Neuronal stem cell (in vitro differentiated cells): ENCODE measurements at regions not wholly inside any gene's neighbourhood (a gene's known extent, or its start where the extent isn't known, plus 50 kb on each side); places are given as distances from the start of the nearest gene placed in this dataset.

Source experiments
- DNase-seq: peaks from one replicate; pipeline ENCODE4 v3.0.0-alpha.2; 2013; ENCODE audit warnings: low spot score
- H2AFZ ChIP-seq: one replicate; pipeline ENCODE4 v1.6.1; 2013; ENCODE audit warnings: mild to moderate bottlenecking, low read length, inconsistent platforms
- H2AK5ac ChIP-seq: 2 replicates; pipeline ENCODE4 v1.6.1; 2013; ENCODE audit warnings: low read depth, mild to moderate bottlenecking, inconsistent platforms, low read length, moderate library complexity, mixed read lengths
- H2BK120ac ChIP-seq: 2 replicates; pipeline ENCODE4 v1.6.1; 2013; ENCODE audit warnings: low read depth, mild to moderate bottlenecking, inconsistent platforms, low read length, moderate library complexity, mixed read lengths
- H2BK12ac ChIP-seq: one replicate; pipeline ENCODE4 v1.6.1; 2013; ENCODE audit warnings: low read length, inconsistent platforms
- H2BK15ac ChIP-seq: 2 replicates; pipeline ENCODE4 v1.6.1; 2013; ENCODE audit warnings: mild to moderate bottlenecking, low read length, inconsistent platforms, mixed read lengths
- H2BK5ac ChIP-seq: one replicate; pipeline ENCODE4 v1.6.1; 2013; ENCODE audit warnings: inconsistent platforms, mild to moderate bottlenecking, low read length, moderate library complexity
- H3K14ac ChIP-seq: one replicate; pipeline ENCODE4 v1.6.1; 2013; ENCODE audit warnings: low read length, inconsistent platforms
- H3K18ac ChIP-seq: 2 replicates; pipeline ENCODE4 v1.6.1; 2013; ENCODE audit warnings: low read length, inconsistent platforms
- H3K23ac ChIP-seq: 2 replicates; pipeline ENCODE4 v1.6.1; 2013; ENCODE audit warnings: low read depth, mild to moderate bottlenecking, mixed read lengths, low read length, inconsistent platforms; ENCODE audit not compliant: poor library complexity
- H3K27ac ChIP-seq: replicated peaks from 3 replicates; pipeline ENCODE4 v1.5.1; 2013; ENCODE audit warnings: low read length, inconsistent platforms
- H3K27me3 ChIP-seq, 3 experiments: 2 replicates each; pipeline ENCODE4 v1.6.1; 2013; ENCODE audit warnings: low read length in 3 of 3, mild to moderate bottlenecking in 2 of 3, inconsistent platforms in 1 of 3, low read depth in 1 of 3, mixed read lengths in 1 of 3, moderate library complexity in 1 of 3; ENCODE audit not compliant: control insufficient read depth in 3 of 3, insufficient read depth in 3 of 3
- H3K36me3 ChIP-seq, 2 donors: replicated peaks in 1 of 2; 2 replicates each; pipeline ENCODE4 v1.6.1; 2013; ENCODE audit warnings: low read length in 2 of 2; ENCODE audit not compliant: control insufficient read depth in 2 of 2, insufficient read depth in 2 of 2
- H3K4ac ChIP-seq: 2 replicates; pipeline ENCODE4 v1.6.1; 2013; ENCODE audit warnings: inconsistent platforms, mild to moderate bottlenecking, low read length, moderate library complexity
- H3K4me1 ChIP-seq, 2 donors: 1 replicate in 1 of 2; 2 replicates in 1 of 2; pipeline ENCODE4 v1.6.1; 2013; ENCODE audit warnings: low read length in 2 of 2, low read depth in 1 of 2; ENCODE audit not compliant: control insufficient read depth in 2 of 2, insufficient read depth in 1 of 2
- H3K4me2 ChIP-seq: one replicate; pipeline ENCODE4 v1.6.1; 2013; ENCODE audit warnings: mild to moderate bottlenecking, low read length, inconsistent platforms; ENCODE audit not compliant: insufficient read depth, poor library complexity, severe bottlenecking
- H3K4me3 ChIP-seq, 2 donors: 2 replicates each; pipeline ENCODE4 v1.5.1; 2013; ENCODE audit warnings: low read length in 2 of 2, mild to moderate bottlenecking in 2 of 2, inconsistent platforms in 1 of 2, moderate library complexity in 1 of 2
- H3K79me1 ChIP-seq: one replicate; pipeline ENCODE4 v1.6.1; 2013; ENCODE audit warnings: low read depth, mild to moderate bottlenecking, inconsistent platforms, low read length, moderate library complexity
- H3K9ac ChIP-seq: one replicate; pipeline ENCODE4 v1.6.1; 2013; ENCODE audit warnings: mild to moderate bottlenecking, low read depth, low read length, inconsistent platforms; ENCODE audit not compliant: poor library complexity
- H3K9me3 ChIP-seq, 2 donors: replicated peaks in 1 of 2; 2 replicates each; pipeline versions ENCODE3 to v1.6.1; 2013; ENCODE audit warnings: low read length in 2 of 2, mild to moderate bottlenecking in 2 of 2, inconsistent platforms in 1 of 2, low read depth in 1 of 2, mixed read lengths in 1 of 2, moderate library complexity in 1 of 2; ENCODE audit not compliant: control insufficient read depth in 2 of 2, insufficient read depth in 1 of 2
- H4K8ac ChIP-seq: one replicate; pipeline ENCODE4 v1.6.1; 2013; ENCODE audit warnings: low read depth, mild to moderate bottlenecking, inconsistent platforms, low read length, moderate library complexity
- H4K91ac ChIP-seq: one replicate; pipeline ENCODE4 v1.6.1; 2013; ENCODE audit warnings: low read length, low read depth, mild to moderate bottlenecking, inconsistent platforms; ENCODE audit not compliant: poor library complexity
- WGBS, 2 donors: extraction: QIAGEN DNeasy Blood & Tissue Kit; methylation state at CpG; one replicate each; pipeline ENCODE4 v1.1.7; 2013; ENCODE audit warnings: missing lambda C conversion rate in 2 of 2, mixed read lengths in 1 of 2; ENCODE audit not compliant: insufficient read length in 2 of 2, insufficient replicate concordance in 1 of 2; ENCODE audit errors: extremely low coverage in 2 of 2; 5-methylcytosine and 5-hydroxymethylcytosine counted together

DNA sequence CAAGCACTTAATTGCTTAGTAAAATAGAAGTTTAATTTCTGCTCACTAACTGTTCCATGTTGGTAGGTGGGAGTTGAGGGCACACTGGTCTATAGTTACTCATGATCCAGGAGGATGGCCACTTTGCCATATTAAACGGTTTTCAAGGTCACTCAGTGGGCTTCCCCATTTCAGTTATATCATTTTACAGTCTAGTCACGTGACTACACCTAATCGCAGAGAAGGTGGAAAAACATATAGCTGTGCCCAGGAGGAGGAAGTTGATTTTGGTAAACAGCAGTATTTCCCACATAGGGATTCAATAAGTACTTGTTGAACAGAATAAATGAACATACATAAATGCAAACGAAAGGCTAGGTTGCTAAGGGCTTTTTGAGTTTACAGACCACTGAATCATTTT, 541.1 kb upstream of the CAMK1G start:
- WGBS, 2 donors: no CpG with 5 or more reads among the region's 4 CpGs

DNA sequence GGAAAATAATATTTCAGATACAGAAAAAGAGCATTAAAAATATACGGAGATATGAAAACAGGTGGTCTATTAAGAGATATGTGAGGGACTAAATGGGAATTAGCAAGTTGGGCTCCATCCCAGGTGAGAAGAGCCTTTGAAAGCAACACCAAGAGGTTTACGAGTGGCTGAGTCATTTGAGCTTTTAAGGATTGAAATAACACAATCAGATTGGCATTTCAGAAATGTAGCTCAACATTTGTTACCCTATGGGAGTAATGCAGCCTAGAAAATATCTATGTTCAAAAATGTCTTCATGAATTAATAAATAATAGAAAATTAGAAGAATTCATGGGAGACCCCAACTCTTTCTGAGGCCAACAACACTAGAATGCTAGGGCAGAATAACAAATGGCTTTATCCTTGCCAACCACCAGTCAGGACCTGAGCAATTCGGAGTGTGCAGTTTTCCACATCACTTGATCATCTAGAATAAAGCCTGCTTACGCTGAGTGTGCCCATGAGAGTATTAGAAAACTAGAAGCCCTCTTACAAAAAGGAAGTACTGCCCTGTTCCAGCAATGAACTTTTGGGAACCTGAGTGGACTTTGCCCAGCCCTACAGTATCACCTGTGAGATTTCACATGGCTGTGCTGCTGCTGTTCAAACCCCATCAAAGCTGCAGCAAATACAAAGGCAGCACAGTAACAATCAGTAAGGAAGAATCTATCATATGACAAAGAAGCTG, 538.0 kb upstream of the CAMK1G start:
- no CpG with 5 or more reads among the region's 4 CpGs for WGBS, 2 donors
- H2AK5ac ChIP-seq: no peak overlapping the region
- DNase-seq: no peak
- H3K9me3 ChIP-seq: no peaks in the 10 kb centered on the region
- no peak overlapping the region for H2BK12ac ChIP-seq
- H3K36me3 ChIP-seq: no peaks in the 10 kb centered on the region
- H3K27ac ChIP-seq: no peak overlapping the region
- no peak overlapping the region for H3K14ac ChIP-seq
- no peak overlapping the region for H4K8ac ChIP-seq
- H2BK120ac ChIP-seq: no peak overlapping the region
- no peak overlapping the region for H3K9ac ChIP-seq
- H3K4me2 ChIP-seq: no peak overlapping the region
- H3K27me3 ChIP-seq: no peaks in the 10 kb centered on the region
- H2BK5ac ChIP-seq: no peak overlapping the region
- no peak overlapping the region for H3K4ac ChIP-seq
- H3K23ac ChIP-seq: no peak overlapping the region
- no peak overlapping the region for H2AFZ ChIP-seq
- no peak overlapping the region for H3K4me3 ChIP-seq
- no peak overlapping the region for H4K91ac ChIP-seq
- H2BK15ac ChIP-seq: no peak overlapping the region
- H3K4me1 ChIP-seq: peaks cover 0 to 6% of the 10 kb centered on the region in 2 donors
- H3K79me1 ChIP-seq: no peaks in the 10 kb centered on the region
- no peak overlapping the region for H3K18ac ChIP-seq

More for the DNA sequence above, 541.1 kb upstream of the CAMK1G start:
- H3K4ac ChIP-seq: no peak overlapping the region
- H2AFZ ChIP-seq: no peak overlapping the region
- H3K4me3 ChIP-seq: no peak overlapping the region
- no peak overlapping the region for H3K27ac ChIP-seq
- no peaks in the 10 kb centered on the region for H3K79me1 ChIP-seq
- H2BK12ac ChIP-seq: no peak overlapping the region
- H3K4me1 ChIP-seq: peaks cover 0 to 2% of the 10 kb centered on the region in 2 donors
- no peak overlapping the region for H4K91ac ChIP-seq
- no peaks in the 10 kb centered on the region for H3K27me3 ChIP-seq
- no peaks in the 10 kb centered on the region for H3K9me3 ChIP-seq
- no peak overlapping the region for H3K9ac ChIP-seq
- H2BK15ac ChIP-seq: no peak overlapping the region
- H3K18ac ChIP-seq: no peak overlapping the region
- H3K36me3 ChIP-seq: no peaks in the 10 kb centered on the region
- no peak overlapping the region for H3K4me2 ChIP-seq
- H3K14ac ChIP-seq: no peak overlapping the region
- no peak overlapping the region for H2BK5ac ChIP-seq
- DNase-seq: no peak
- H3K23ac ChIP-seq: no peak overlapping the region
- H4K8ac ChIP-seq: no peak overlapping the region
- no peak overlapping the region for H2BK120ac ChIP-seq
- no peak overlapping the region for H2AK5ac ChIP-seq

DNA sequence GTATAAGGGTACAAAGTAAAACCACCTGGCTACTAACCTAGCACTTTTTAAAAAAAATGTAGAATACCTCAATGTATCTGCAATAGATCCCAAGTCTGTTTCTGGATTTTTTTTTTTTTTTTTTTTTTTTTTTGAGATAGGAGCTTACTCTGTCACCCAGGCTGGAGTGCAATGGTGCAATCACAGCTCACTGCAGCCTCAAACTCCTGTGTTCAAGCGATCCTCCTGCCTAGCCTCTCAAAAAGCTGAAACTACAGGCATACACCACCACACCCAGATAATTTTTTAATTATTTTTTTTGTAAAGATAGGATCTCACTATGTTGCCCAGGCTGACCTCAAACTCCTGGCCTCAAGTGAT, 537.5 kb upstream of the CAMK1G start:
- no CpG with 5 or more reads among the region's 1 CpG for WGBS, 2 donors
- Histone ChIP-seq H3K27me3 (no peaks in the 10 kb centered on the region), H2AFZ (no peak overlapping the region), H3K4me1 (peaks cover 0 to 6% of the 10 kb centered on the region in 2 donors), H3K9ac (no peak overlapping the region), H2AK5ac (no peak overlapping the region), H3K27ac (no peak overlapping the region), H2BK120ac (no peak overlapping the region), H2BK5ac (no peak overlapping the region), H3K14ac (no peak overlapping the region), H3K18ac (no peak overlapping the region), H2BK15ac (no peak overlapping the region), H2BK12ac (no peak overlapping the region), H3K9me3 (no peaks in the 10 kb centered on the region), H3K36me3 (no peaks in the 10 kb centered on the region), H3K79me1 (no peaks in the 10 kb centered on the region), H4K91ac (no peak overlapping the region), H4K8ac (no peak overlapping the region), H3K23ac (no peak overlapping the region), H3K4ac (no peak overlapping the region), H3K4me2 (no peak overlapping the region), H3K4me3 (no peak overlapping the region)
- DNase-seq: no peak

DNA sequence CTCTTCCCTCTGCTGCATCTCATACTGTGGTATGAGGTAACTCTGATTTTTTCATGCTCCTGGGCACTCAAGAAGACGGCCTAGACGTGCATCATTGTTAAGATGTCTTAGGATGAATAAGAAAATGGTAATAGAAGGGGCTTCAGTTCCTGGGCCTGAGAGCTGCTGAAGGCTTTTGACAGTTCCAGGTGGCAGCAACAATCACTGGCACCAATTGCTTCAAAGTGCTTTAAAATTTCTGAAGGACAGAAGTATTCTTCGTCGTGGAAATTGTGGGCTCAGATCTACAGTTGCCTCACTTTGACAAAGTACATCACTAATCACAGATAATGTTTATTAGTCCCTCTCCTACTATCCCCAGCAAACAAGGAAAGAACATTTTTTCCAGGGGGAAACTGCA, 536.6 kb upstream of the CAMK1G start:
- Histone ChIP-seq H2AK5ac (no peak overlapping the region), H2BK120ac (no peak overlapping the region), H3K9me3 (peaks cover 0 to 2% of the 10 kb centered on the region in 2 donors), H4K8ac (no peak overlapping the region), H3K4ac (no peak overlapping the region), H3K4me3 (no peak overlapping the region), H3K4me1 (peaks cover 0 to 6% of the 10 kb centered on the region in 2 donors), H3K14ac (no peak overlapping the region), H3K36me3 (no peaks in the 10 kb centered on the region), H2BK5ac (no peak overlapping the region), H2BK15ac (no peak overlapping the region), H2AFZ (no peak overlapping the region), H3K18ac (no peak overlapping the region), H3K9ac (no peak overlapping the region), H4K91ac (no peak overlapping the region), H3K23ac (no peak overlapping the region), H3K27ac (no peak overlapping the region), H3K27me3 (no peaks in the 10 kb centered on the region), H3K4me2 (no peak overlapping the region), H2BK12ac (no peak overlapping the region), H3K79me1 (no peaks in the 10 kb centered on the region)
- WGBS, 2 donors: no CpG with 5 or more reads among the region's 4 CpGs
- no peak for DNase-seq
